Uterus (tissue), 2 donors: ENCODE measurements at regions not wholly inside any gene's neighbourhood (a gene's known extent, or its start where the extent isn't known, plus 50 kb on each side); places are given as distances from the start of the nearest gene placed in this dataset.

Experiments
- CTCF ChIP-seq, 4 experiments: fragments of 200-600 bp in 2 of 4; fragments of 450-650 bp in 2 of 4; sonication (generic) in 2 of 4; IDR thresholded peaks; one replicate each; pipeline ENCODE4 v1.5.1; 2016 to 2019; ENCODE audit warnings: antibody characterized with exemption in 4 of 4, mild to moderate bottlenecking in 2 of 4, moderate library complexity in 1 of 4
- POLR2A ChIP-seq, 2 donors: fragments of 450-650 bp; IDR thresholded peaks; one replicate each; pipeline ENCODE4 v1.6.1; 2016; ENCODE audit warnings: antibody characterized with exemption in 2 of 2, mild to moderate bottlenecking in 1 of 2, moderate library complexity in 1 of 2

GRCh38 chr4:61004651-61005170, 195.4 kb upstream of the ADGRL3 start:
- TF ChIP-seq CTCF (IDR thresholded peaks at IDR 0.05) (no peak), POLR2A (IDR thresholded peaks at IDR 0.05) (no peak)
